H4 (cell line): ENCODE measurements at regions not wholly inside any gene's neighbourhood (a gene's known extent, or its start where the extent isn't known, plus 50 kb on each side); places are given as distances from the start of the nearest gene placed in this dataset.

ENCODE experiments used
- DNase-seq: peaks from one replicate; pipeline ENCODE4 v3.0.0-alpha.2; 2015; ENCODE audit warnings: low spot score

DNA sequence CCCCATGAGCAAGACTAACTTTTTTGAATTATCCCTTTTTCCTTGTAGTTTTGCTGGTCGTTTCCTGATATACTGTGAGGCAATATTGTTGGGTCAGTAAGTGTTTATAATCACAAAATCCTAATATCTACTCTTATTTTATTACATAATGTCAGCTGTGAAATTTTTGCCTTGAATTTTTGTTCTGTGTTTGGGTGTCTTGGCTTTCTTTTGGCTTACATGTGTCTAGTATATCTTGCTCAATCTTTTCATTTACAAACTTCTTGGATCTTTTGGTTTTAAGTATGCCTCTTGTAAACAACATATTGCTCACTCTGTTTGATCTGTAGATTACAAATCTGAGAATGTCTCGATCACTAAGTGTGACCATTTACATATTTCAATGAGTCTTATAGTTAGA lies 330.3 kb upstream of the ARGLU1 start:
- DNase-seq = no peak

DNA sequence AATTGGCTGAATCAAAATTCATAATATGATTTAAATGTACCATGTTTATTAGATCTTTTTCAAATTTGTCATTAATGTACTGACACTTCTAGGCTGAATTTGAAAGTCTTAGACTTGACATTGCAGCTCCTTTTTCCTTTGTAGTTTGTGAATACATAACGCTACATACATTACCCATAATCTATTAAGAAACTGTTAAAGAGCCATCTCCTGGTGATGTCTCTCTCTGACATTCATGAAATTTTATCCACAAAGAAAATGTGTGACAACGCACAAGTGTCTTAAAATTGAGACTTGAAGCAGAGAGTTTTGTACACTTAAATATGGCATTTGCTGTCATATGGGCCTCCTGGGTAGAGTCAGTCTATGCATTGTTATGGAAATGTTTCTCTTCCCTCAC lies 320.2 kb upstream of the ARGLU1 start:
- no peak for DNase-seq

DNA sequence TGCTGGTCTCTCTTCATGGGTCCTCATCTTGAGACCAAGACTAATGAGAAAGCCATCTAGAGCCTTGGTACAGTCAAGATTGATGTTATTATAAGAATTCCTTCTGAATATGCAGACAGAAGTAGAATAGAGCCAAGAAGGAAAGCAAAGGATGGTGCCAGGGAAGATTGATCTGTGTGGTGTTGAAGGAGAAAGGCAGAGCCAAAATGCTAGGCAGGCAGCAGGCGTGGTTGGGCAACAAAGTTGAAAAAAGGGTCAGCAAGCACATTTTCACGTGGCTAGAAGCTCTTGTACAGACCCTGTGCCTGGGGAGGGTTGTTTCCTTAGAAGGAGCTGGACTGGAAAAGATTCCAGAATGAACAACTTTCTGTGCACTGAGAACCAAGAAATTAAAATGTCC lies 319.7 kb upstream of the ARGLU1 start:
- no peak for DNase-seq

DNA sequence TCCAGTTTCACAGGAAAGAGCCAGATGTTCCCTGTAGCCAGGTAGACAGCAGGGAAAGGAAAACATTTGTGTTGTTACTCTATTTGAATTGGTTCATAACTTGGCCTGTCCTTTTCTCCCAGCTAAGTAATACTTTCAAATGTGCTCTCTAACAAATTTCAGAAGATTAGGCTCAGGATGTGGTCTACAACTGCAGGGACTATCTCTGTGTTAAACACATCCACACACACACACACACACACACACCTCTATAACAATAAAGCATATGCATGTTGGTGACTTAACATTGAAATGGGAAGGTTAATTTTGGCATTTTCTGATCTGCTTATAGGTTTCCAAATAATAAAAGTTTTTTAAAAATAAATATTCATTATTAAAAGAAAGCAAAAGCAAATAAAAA lies 316.0 kb upstream of the ARGLU1 start:
- DNase-seq = no peak

DNA sequence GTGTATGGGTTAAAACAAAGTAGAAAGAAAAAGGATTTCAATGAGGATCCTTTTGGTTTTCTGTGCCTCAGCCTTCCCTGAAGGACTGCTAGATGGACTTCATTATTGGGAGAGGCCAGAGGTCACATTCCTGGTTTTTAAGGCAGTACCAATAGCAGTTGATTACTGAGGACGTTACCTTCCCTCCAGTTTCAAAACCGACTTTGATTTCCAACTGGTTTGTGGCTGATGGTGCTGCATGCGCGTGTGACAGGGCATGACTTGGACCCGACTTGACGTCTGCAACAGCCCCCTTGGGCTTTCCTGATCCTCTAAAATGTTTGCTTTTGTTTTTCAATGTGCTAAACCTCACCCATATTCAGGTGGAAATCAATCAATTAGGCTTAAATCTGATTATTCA lies 314.3 kb upstream of the ARGLU1 start:
- DNase-seq = no peak

DNA sequence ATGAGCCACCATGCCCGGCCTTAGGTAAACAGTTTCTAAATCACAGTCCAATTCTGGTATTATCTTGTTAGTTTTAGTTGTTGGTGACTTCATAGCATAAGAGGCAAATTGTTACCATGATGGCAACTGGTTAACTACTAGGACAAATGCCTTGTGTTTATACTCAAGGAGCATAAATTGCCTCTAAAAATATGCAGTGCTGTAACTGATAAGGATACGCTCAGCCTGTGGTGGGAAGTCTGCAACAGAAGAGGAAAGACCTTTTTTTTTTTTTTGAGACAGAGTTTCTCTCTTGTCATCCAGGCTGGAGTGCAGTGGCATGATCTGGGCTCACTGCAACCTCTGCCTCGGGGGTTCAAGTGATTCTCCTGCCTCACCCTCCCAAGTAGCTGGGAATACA lies 311.9 kb upstream of the ARGLU1 start:
- DNase-seq = no peak

DNA sequence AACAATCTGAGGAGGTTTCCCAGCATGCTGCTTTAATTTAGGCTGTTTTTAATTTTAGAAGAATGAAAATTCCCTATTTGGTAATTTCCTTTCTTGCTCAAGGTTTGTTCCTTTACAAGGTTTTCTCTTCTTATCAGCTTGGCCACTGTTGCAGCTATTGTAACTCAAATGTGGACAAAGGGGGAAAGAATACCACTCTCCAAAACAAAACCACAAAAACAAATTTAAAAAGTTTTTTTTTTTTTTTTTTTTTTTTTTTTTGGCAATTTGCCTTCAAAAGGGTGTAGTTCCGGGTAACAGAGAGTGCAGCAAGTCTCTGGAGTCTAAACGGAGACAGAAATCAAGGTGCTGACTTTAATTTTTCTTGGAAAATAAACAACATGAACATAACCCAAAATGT lies 306.4 kb upstream of the ARGLU1 start:
- no peak for DNase-seq

DNA sequence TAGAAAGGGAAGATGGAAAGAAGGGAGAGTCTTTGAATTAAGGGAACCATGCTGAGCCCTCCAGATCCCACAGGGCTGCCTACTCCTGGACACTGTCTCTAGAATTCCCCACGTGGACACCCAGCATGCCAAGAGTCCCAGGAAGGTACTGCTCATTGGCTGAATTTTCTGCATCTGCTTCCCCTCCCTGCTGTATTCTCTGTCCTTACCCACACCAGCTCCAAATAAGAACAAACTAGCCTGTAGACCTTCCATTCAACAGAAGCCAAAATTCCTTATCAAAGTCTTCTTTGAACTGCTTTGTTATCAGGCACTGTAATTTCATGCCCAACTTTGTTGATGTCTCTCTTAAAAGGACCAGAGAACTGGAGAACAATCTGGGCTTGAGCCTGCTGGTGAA lies 305.9 kb upstream of the ARGLU1 start:
- no peak for DNase-seq

DNA sequence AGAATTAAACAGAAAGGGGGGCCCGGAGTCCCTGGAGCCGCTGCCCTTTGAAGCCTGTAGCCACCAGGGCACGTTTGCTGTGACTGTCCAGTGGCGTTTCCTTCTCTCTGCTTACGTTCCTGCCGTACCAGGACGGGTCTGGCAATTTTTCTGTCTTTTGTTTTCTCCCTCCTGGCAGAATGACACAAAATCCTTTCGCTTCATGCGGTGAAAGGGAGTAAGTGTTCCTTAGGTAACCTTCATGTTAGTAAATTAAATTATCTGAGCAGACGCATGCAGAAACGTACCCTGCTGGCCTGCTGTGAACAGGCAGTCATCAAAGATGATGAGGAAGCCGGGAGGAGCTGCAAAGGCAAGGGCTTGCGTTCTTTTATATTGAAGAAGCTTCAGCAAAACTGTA lies 299.3 kb upstream of the ARGLU1 start:
- DNase-seq = no peak

DNA sequence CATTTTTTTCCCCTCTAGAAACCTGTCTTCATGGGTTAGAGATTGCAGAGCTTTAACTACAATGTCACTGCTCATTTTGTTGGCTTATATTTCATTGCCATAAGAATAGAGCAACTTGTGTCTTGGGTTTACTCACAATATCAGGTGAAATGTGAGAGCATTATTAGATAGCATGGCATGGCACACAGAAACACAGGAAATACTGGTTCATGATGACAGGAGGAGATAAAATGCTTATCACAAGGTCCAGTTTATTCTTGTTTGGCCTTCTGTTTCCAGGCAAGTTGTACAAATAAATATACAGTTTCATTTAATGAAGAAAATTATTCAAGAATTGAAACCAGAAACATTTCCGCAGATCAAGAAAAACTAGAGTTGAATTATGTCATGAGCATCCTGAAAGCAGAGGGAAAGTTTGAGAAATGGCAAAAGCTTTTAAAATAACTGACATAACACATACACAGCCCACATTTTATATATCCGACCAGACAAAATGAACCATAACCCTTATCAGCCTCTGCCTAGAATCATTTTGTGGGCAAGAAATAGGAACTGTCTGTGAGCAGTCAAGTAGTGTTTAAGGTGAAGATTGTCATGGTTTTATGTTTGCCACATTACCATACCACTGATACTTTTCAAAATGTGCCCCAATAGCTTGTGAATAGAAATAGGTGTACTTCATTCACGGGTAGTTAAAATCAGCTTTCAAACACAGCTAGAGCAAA lies 297.9 kb upstream of the ARGLU1 start:
- no peak for DNase-seq

DNA sequence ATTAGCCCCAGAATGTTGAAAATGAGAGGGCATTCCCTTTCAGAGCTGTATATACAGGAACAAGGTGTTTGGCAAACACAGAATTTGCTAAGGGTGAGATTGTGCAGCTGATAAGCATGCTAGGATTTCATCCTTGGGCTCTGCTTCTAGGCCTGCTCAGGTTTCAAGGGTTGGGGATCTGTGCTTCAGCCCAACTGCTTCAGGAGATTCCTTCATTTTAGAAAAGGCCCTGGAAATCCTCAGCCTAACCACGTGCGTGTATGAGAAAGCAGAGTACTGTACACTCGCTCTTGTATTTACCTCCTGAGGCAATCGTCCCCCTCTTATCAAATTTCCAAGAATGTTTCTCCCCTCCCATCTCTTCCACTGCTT lies 291.6 kb upstream of the ARGLU1 start:
- DNase-seq = no peak

DNA sequence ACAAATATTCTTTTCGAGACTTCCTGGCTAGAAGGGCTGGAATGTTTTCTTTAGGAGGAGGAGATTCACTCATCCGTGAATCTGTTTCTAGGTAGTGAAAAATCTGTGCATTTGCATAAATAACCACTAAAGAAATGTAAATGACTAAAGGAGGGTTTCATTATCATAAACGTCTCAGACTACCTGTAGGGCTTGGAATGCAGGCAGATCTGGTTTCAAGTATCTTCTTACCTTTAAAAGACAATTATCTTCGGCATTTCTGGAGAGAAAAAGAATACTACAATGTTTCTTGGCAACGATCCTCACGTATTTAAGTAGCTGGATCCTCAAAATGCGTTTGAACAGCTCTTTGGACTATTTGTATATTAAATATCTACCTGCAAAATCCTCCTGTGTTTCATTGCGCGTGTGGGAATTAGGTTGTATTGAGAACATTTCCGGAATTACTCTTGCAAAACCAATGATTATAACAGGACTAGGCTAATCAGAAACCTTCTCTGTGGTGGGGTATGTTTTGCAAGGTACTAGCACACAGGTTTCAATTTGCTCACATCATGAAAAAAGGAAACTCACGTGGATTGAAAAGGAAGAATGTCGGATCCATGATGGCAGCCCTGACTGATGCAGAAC lies 291.1 kb upstream of the ARGLU1 start:
- no peak for DNase-seq

DNA sequence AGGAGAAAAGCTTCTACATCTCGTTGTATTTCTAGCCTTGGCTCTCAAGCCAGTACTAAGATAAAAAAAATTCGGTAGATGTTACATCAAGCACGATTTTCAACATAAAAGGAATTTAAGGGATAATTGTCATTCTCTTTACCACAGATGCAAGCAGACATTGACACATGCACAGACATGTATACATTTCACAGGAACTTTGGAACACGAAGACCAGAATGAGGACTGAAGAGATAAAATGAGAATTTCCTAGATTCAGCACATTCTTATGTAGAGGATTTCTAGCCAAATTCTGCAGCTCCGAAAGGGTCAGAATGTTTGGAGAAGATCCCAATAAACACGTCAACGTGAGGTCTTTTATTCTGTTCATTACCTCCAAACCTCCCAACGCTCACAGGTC lies 284.5 kb upstream of the ARGLU1 start:
- DNase-seq = no peak

DNA sequence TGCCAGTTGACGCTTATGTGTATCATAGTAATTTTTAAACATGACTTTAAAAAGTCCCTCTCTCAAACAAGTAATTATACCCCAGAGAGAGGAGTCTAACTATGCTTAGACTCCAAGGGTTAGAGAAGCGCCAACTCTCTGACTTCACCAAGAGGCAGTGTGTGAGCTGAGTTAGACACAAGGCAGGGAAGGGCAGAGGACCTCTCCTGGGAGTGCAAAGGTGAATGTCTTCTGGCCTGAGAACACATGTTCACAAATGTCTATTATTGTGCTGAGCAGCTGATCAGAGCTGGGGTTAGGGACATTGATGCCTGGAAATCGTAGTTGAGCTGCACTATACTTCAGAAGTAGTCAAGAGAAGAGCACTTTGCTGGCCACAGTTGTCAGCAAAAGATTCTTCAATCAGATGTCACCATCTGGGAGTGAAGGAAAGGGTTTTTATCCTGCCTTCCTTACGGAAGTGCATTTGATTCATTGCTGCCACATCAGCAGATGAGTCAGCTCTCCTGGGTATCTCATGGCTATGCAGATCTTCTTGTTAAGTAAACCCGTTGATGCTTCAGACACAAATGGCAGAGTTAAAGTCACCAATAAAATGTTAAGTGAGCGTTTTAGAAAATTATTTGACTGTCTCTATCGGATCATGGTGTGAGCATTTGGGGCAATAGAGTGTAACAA lies 283.2 kb upstream of the ARGLU1 start:
- DNase-seq = no peak

DNA sequence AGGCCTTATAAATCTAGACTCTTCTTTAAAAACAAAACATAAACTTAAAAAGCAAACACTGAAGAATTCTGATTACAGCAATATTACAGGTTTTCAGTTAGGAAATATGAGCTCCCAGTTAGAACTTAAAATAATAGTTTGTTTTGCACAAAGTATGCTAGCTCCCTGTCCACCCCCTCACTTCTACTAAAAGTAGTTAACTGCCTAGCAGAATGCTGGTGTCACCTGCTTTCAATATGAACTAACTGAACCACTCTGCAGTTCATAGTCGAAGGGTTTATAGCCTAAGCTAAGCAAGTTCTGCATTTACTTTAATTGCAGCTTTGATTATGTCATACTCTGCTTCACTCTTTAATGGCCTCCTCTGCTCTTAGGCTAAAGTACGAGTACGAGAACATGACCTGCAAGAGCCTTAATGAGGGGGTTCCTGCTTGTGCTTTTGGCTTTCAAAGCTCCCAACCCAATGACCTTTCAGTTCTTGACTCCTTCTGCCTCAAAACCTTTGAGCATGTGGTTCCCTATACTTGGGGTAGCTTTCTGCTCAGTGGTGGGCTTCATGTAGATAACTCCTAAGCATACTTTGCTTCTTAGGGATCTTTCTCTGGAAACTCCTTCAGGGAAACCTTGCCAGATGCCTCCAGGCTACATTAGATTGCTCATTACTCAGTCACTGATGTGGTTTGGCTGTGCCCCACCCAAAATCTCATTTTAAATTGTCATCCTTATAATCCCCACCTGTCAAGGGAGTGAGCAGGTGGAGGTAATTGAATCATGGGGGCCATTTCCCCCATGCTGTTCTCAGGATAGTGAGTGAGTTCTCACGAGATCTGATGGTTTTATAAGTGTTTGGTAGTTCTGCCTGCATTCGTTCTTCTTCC lies 278.9 kb upstream of the ARGLU1 start:
- DNase-seq = no peak

DNA sequence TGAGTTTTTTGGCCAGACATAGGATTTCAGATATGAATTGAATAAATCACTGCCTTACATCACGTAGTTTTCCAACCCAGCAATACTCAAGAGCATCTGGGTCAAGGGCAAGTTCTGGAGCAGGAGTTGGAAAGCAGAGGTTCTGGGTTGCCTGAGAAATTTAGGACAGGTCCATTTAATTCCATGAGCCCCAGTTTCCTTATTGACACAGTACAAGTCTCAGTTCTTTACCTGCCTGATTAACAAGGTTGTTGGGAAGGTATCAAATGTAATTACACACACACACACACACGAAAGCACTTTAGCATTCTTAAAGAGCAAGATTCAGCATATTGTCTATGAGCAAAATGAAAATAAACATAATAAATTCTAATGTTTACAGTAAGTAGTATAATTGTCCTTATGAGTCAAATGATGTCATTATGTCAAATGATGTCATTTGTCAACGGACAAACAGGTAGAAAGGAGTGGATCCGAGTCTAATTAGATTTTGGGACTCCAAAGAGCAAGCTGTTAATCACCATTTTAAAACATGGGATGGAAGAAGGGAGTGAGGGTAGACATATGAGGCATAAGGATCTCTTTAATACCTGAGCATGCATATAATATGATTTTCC lies 268.4 kb upstream of the ARGLU1 start:
- no peak for DNase-seq

DNA sequence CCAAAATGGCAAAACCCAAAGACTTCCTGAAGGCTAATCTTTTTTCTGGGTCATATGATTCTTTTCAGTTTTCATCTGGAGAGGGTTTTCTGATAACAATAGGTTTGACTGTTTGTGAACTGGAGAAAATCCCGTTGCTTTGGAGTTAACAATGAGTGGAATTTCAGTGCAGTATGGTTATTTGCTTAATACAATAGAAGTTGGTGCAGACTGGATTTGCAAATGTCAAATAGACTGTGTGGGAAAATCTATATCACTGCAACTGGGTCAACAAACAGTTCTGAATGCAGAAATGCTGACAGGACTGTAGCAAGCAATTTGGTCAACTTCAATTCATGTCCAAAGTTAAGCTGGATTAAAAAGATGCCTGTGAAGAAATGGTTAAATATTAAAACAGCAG lies 267.5 kb upstream of the ARGLU1 start:
- DNase-seq = no peak

DNA sequence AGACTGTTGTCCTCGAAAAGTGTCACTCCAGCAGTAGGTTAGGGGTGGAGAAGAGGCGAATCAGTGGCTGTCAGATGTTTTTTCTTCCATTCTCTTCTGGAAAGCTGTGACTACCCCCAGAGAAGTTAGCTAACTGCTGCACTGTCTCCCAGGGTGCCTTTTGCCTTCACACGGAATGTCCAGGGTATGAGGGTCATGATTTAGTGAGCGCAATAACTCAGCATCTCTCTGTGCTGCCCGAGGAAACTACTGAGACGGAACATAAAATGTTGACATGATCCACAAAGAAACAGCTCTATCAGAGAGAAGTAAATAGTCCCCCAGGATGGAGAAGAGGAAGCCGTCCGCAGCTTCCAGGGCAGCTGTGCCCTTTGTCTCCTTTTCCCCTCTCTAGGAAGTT lies 254.0 kb upstream of the ARGLU1 start:
- DNase-seq = no peak

DNA sequence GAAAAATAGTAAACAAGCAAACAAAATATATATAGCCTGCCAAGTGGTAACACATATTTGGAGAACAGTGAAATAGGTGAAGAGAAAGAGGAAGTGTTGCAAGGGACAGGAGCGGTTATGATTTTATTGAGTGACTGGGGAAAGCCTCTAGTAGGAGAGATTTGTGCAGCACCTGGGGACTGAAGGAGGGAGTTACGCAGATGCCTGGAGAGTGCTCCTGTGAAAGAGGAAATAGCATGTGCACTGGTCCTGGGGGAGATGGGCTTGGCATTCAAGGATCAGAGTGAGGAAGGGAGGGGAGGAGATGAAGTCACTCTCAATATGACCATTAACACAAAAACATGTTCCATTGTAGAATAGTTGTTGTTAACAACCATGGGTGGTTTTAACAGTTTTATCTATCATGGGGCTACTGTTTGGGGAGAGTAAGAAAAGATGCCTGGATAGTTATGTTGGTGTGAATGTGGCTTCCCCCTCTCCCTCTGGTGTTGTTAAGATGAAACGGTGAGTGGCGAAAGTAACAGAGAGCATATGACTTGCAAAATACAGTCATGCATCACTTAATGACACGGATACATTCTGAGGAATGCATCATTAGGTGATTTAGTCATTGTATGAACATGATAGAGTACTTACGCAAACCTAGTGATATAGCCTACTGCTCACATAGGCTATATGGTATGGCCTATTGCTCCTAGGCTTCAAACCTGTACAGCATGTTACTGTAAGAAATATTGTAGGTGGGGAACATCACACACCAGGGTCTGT lies 251.7 kb upstream of the ARGLU1 start:
- no peak for DNase-seq

DNA sequence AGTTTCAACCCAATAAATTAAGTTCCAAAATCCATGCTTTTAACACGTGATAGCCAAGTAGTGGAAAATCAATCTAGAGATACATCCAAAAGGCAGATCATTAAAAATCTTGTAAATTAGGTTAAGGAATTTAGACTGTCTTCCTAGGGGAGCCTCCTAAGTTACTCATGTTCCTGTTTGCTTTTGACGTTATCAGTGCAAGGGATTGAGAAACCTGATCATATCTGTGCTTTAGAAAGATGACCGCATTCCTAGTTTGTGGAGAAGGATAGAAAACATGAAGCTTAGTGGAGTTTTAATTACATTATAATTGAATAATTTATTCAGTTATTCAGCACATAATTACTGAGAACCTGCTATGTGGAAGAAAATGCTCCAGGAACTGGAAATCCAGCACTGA lies 251.0 kb upstream of the ARGLU1 start:
- DNase-seq = no peak

DNA sequence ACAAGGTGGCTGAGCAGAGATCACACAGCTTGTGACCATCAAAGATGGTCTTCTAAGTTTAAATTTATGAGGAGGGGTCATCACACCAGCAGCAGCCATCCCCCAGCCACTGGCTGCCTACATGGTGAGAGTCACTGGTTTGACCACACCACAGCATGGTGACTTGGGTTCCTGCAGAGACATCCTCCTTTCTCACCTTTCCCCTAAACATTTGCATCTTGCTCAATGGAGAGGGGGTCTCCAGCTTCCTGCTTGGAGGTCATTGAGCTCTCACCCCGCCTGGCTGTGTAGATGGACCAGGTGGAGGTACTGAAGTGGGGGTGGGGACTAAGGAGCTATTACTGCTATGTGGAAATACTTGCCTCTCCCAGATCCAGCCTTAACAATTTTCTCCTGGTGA lies 247.6 kb upstream of the ARGLU1 start:
- no peak for DNase-seq
